Right cardiac atrium (tissue), 5 donors: ENCODE measurements at regions not wholly inside any gene's neighbourhood (a gene's known extent, or its start where the extent isn't known, plus 50 kb on each side); places are given as distances from the start of the nearest gene placed in this dataset.

Source experiments
- ATAC-seq, 2 donors: fragments of 200-7000 bp; cut with Tn5 transposase; one replicate each; pipeline versions ENCODE4 v1.8.0 to v1.9.1; 2020; ENCODE audit warnings: moderate library complexity in 2 of 2, mild to moderate bottlenecking in 1 of 2
- DNase-seq, 3 donors: peaks; one replicate each; pipeline ENCODE4 v3.0.0-alpha.2; 2020
- H3K27ac ChIP-seq: one replicate; pipeline ENCODE4 v1.5.1; 2013; ENCODE audit warnings: mild to moderate bottlenecking, low read length, control low read depth, moderate library complexity
- H3K27me3 ChIP-seq: one replicate; pipeline ENCODE4 v1.6.1; 2013; ENCODE audit not compliant: control insufficient read depth, insufficient read depth
- H3K4me1 ChIP-seq: one replicate; pipeline ENCODE4 v1.6.1; 2013; ENCODE audit warnings: low read length; ENCODE audit not compliant: control insufficient read depth, insufficient read depth
- H3K4me3 ChIP-seq: one replicate; pipeline ENCODE4 v1.5.1; 2013; ENCODE audit warnings: low read length, control low read depth
- H3K9me3 ChIP-seq: one replicate; pipeline ENCODE4 v1.6.1; 2013; ENCODE audit warnings: low read length; ENCODE audit not compliant: control insufficient read depth
- WGBS: extraction: QIAGEN DNeasy Blood & Tissue Kit; methylation state at CpG from one replicate; pipeline ENCODE4 v1.1.7; 2013; 5-methylcytosine and 5-hydroxymethylcytosine counted together
- intact Hi-C, 4 donors: fragments of 100-400 bp; cut with DNase I; formaldehyde crosslinking; loops; one replicate each; pipeline versions ENCODE4 v1.11.0 to v1.14.0; 2022 to 2023
- donor health status: healthy with polysubstance abuse.
- donor health status: DM: no; HTN: yes; CAD: no.
- donor health status: DM: no; HTN: no; CAD: no.
- donor health status: DM: no; HTN: yes; CAD: no; lungs with severe emphysema.
- donor health status: DM: yes; HTN: yes; CAD: no.

DNA sequence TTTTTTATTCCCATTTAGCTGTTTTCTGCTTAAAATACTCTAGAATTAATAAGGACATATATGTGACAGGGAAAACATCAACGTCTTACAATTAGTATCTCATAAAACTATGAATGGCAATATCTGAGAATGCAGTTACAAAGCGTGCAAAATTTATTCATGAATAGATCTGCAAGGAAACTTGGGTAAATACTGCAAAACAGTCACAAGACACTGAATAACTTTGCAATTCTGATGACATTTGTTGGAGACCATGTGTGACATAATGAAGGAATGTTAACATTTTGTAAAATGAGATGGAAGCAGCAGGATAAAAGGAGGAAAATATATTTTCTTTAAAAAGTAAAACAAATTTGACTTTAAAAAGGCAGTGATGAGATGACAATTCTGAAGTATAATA lies 480.9 kb upstream of the SEMA6A start:
- no peak for ATAC-seq
- no peaks in the 10 kb centered on the region for H3K4me1 ChIP-seq
- no peaks in the 10 kb centered on the region for H3K27me3 ChIP-seq
- no peak overlapping the region for H3K27ac ChIP-seq
- 83% methylated on average over 2 of the region's 2 CpGs for WGBS
- no peak for DNase-seq
- H3K4me3 ChIP-seq: no peak overlapping the region
- no peaks in the 10 kb centered on the region for H3K9me3 ChIP-seq
- intact Hi-C loops: no loop called here

DNA sequence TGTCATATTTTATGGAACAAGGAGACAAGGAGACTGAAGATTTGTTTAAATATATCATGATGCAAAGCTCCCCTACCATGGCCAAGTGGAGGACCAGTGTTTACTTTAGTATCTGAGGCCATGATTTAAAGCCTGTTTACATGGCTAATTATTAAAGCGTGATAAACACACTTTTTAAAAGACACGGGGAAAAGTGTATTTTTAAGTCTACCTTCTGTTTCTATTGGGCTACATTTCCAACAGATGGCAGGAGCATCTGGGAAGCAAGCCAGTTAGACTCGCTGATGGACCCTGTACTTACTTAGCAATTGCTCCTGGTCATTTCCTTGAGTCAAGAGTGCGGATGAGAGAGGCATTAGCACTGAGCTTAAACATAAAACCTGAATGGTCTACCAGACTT lies 480.3 kb upstream of the SEMA6A start:
- H3K4me3 ChIP-seq: no peak overlapping the region
- no peak overlapping the region for H3K27ac ChIP-seq
- ATAC-seq (no peak), DNase-seq (no peak)
- 72% methylated on average over 4 of the region's 4 CpGs for WGBS
- intact Hi-C loops: no loop called here
- no peaks in the 10 kb centered on the region for H3K27me3 ChIP-seq
- no peaks in the 10 kb centered on the region for H3K9me3 ChIP-seq
- no peaks in the 10 kb centered on the region for H3K4me1 ChIP-seq

DNA sequence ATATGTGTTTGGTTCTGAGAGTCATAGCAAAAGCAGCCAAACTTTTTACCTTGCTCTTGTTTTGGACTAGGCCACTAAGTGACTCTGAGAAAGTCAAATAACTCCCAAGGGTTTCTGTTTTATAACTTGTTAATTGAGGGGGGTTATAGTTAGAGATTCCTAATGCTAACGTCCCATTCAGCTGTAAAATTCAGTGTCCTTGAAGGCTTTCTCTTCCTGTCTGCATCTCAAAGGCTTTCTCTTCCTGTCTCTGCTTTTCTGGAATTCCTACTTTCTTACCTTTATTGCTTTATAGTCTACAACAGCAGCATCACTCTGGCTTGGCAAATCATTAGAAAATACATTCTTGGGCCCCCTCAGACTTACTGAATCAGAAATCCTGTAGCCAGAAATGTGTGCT lies 479.5 kb upstream of the SEMA6A start:
- ATAC-seq: no peak

DNA sequence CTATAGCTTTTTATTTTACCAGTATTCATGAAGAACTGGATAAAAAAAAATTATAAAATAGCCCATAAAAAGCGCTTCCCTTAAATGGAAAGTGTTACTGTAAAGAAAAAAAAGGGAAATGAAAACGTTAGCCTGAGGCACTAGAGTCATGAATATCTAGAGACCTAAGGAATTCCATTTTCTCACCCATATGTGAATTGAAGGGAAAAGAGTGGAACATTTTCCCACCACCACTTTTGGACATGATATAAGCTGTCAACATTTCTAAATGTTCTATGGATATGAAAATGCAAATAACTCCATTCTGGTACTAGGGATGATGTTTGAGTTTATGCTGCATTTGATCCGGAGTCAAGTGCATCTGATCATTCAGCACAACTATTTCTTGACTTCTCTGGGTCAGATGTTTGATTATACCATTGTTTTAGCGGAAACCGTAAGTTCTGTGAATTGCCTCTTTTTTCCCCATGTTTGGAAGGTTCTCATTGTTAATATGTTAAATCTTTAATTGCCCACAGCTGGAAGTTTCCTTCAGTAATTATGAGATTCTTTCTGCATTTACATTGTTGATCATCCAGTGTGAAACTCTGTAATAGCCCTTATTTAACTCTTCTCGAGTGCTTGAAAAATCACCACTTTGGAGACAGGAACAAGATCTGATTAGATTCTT lies 467.4 kb upstream of the SEMA6A start:
- H3K4me3 ChIP-seq: no peak overlapping the region

More for the DNA sequence above, 479.5 kb upstream of the SEMA6A start:
- H3K27ac ChIP-seq: no peak overlapping the region
- no peak overlapping the region for H3K4me3 ChIP-seq
- 43% methylated on average over 1 of the region's 1 CpG for WGBS
- intact Hi-C loops: no loop called here
- no peak for DNase-seq
- no peaks in the 10 kb centered on the region for H3K9me3 ChIP-seq
- H3K27me3 ChIP-seq: no peaks in the 10 kb centered on the region
- H3K4me1 ChIP-seq: no peaks in the 10 kb centered on the region

DNA sequence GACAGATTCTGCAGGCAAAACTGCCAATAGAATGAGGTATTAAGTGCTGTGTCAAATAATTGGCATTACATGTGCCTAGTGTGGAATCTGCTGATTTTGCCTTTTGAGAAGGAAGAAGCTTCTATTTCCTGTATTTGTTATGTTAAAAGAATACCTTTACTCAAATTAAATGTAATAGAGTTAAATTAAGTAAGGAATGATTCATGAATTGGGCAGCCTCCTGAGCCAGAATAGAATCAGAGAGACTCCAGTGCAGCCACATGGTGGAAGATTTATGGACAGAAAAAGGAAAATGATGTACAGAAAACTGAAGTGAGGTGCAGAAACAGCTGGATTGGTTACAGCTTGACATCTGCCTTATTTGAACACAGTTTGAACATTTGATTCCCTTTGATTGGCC lies 464.4 kb upstream of the SEMA6A start:
- Histone ChIP-seq H3K4me1 (no peaks in the 10 kb centered on the region), H3K9me3 (no peaks in the 10 kb centered on the region), H3K27me3 (no peaks in the 10 kb centered on the region), H3K4me3 (no peak overlapping the region), H3K27ac (no peak overlapping the region)
- DNase-seq (no peak), ATAC-seq (no peak)
- intact Hi-C loops: no loop called here

More for the DNA sequence above, 467.4 kb upstream of the SEMA6A start:
- no peak overlapping the region for H3K27ac ChIP-seq
- WGBS: 69% methylated on average over 6 of the region's 6 CpGs
- no peaks in the 10 kb centered on the region for H3K27me3 ChIP-seq
- DNase-seq: no peak
- intact Hi-C loops: no loop called here
- H3K9me3 ChIP-seq: no peaks in the 10 kb centered on the region
- H3K4me1 ChIP-seq: no peaks in the 10 kb centered on the region
- no peak for ATAC-seq

DNA sequence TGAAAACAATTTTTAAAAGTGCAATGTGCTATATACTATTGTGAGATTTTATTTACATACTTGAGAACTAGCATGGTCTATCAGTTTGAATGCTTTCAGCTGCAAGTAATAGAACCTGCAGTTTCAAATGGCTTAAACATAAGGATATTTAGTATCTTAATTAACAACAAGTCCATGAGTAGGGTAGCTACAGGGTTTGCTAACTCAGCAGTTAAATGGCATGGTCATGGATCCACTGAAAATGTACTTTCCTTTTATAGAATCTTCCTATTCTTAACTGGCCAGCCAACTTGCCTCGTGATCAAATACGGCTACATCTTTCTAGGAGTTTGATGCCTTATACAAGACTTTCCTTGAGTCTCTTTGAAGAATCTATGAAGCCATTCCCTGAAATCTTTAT lies 452.8 kb upstream of the SEMA6A start:
- H3K9me3 ChIP-seq: no peaks in the 10 kb centered on the region
- DNase-seq (no peak), ATAC-seq (no peak)
- intact Hi-C loops: no loop called here
- H3K4me3 ChIP-seq: no peak overlapping the region
- 95% methylated on average over 2 of the region's 2 CpGs for WGBS
- no peaks in the 10 kb centered on the region for H3K27me3 ChIP-seq
- no peak overlapping the region for H3K27ac ChIP-seq
- no peaks in the 10 kb centered on the region for H3K4me1 ChIP-seq

DNA sequence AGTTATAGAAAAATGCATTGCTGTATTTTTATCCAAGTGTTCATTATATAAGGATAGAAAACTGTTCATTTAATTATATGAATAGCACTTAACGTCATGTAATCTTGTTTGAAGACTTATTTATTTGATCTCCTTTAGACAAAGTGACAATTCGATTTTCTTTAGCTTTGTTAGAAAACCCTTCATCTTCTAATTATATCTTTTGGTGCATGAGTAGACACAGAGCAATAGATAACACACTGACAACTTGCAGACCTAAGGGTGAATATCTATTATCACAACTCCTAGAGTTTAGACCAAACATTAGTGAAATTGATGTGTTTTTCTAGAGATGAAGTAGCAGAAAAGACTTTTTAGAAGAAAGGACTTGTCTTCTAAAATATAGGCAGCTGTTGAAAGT lies 446.4 kb upstream of the SEMA6A start:
- no peak for ATAC-seq
- DNase-seq: no peak
- Histone ChIP-seq H3K4me1 (no peaks in the 10 kb centered on the region), H3K27ac (no peak overlapping the region), H3K9me3 (no peaks in the 10 kb centered on the region), H3K27me3 (no peaks in the 10 kb centered on the region), H3K4me3 (no peak overlapping the region)
- WGBS: 52% methylated on average over 2 of the region's 2 CpGs
- intact Hi-C loops: no loop called here

DNA sequence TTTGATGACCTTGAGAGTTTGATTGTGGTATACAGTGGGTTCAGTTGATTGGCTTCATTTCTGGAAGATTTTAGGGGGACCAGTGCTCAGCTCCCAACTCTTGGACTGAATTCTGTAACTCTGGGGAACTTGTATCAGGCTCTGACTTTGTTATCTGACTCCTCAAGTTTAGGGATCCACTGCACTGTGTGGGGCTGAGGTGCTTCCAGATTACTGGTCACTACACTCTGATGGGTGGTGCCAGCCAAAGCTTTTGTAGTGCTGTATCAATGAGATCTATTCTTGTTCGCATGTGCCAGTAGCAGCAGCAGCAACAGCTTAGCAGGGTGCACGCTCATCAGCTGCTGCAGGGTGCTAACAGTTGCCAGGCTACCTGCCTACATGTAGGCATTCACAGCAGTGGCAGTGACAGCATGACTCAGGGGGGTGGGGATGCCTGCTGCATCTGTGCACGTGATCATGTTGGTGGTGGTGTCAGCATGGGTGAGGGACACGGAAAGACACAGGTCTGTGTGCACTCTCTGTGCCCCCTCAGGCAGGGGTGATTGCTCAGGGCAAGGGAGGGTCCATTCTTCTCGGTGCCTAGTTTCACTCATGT lies 438.8 kb upstream of the SEMA6A start:
- WGBS: 74% methylated on average over 5 of the region's 5 CpGs
- Histone ChIP-seq H3K4me3 (no peak overlapping the region), H3K27me3 (no peaks in the 10 kb centered on the region), H3K4me1 (no peaks in the 10 kb centered on the region), H3K9me3 (no peaks in the 10 kb centered on the region), H3K27ac (no peak overlapping the region)
- ATAC-seq (no peak), DNase-seq (no peak)
- intact Hi-C loops: no loop called here

DNA sequence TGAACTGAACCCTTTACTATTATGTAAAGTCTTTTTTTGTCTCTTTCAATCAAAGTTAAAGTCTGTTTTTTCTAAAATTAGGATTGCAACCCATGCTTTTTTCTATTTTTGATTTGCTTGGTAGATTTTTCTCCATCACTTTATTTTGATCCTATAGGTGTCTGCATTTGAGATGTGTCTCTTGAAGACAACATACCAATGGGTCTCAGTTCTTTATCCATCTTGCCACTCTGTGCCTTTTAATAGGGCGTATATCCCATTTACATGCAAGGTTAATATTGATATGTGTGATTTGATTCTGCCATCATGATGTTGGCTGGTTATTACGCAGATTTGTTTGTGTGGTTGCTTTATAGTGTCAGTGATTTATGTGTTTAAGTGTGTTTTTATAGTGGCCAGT lies 436.0 kb upstream of the SEMA6A start:
- 95% methylated on average over 2 of the region's 2 CpGs for WGBS
- Histone ChIP-seq H3K4me1 (no peaks in the 10 kb centered on the region), H3K9me3 (no peaks in the 10 kb centered on the region), H3K27ac (no peak overlapping the region), H3K27me3 (no peaks in the 10 kb centered on the region), H3K4me3 (no peak overlapping the region)
- intact Hi-C loops: no loop called here
- ATAC-seq: no peak
- DNase-seq: no peak

DNA sequence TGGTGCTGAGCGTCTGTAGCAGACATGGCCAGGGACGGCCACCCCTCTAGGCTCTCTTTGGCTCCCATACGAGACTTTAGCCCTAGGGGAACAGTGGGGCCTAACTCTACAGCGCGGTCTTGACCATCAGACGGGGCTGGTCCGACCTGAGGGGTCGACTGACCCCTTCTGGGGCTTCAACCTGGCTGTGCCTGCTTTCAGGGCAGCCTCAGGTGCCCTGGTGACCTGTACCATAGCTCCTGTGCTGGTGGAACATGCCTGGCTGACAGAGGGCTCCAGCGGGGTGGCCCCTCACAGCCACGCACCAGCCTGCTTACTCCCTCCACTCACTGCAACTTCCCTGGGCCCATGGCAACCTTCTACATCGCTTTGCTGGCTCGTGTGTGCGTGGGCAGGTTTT lies 423.4 kb upstream of the SEMA6A start:
- no peaks in the 10 kb centered on the region for H3K27me3 ChIP-seq
- DNase-seq (no peak), ATAC-seq (no peak)
- WGBS: 90% methylated on average over 13 of the region's 13 CpGs
- no peak overlapping the region for H3K4me3 ChIP-seq
- H3K9me3 ChIP-seq: no peaks in the 10 kb centered on the region
- no peaks in the 10 kb centered on the region for H3K4me1 ChIP-seq
- intact Hi-C loops: no loop called here
- H3K27ac ChIP-seq: no peak overlapping the region

DNA sequence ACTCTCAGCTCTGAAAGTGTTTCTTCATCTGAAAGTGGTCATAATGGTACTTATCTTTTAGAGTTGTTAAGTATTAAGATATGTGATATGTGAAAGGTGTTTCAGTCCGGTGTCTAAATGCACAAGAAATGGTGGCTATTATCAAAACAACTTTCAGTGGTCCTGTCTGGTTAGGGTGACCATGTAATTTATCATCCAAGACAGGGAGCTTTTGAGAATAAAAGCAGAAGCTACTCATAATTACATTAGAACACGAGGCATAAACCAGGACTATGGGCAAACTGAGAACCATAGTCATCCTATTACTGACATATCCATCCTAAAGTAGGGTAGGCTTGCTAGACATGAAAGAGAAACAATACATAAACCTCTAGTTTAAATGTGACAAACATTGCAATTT lies 418.1 kb upstream of the SEMA6A start:
- no peak for ATAC-seq
- no peaks in the 10 kb centered on the region for H3K9me3 ChIP-seq
- DNase-seq: no peak
- intact Hi-C loops: no loop called here
- no peaks in the 10 kb centered on the region for H3K27me3 ChIP-seq
- WGBS: 72% methylated on average over 2 of the region's 2 CpGs
- no peak overlapping the region for H3K4me3 ChIP-seq
- no peaks in the 10 kb centered on the region for H3K4me1 ChIP-seq
- no peak overlapping the region for H3K27ac ChIP-seq

DNA sequence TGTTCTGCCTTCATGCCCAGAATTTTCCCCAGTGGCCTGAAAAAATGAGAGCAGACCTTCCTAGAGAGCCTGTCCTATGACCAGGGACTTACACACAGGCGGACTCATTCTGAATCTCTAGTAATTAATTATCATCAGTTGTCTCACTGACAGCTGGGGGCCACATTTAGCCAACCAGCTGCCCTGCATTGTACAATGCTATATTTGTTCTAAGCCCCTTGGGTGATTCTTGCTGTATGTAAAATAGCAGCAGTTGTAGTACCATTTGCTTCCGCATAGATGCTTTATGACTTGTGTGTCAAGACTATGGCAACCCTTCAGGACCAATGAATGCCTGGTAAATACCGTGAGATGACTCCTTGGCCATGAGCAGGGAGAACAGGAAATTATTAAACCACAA lies 415.4 kb upstream of the SEMA6A start:
- DNase-seq (no peak), ATAC-seq (no peak)
- Histone ChIP-seq H3K27me3 (no peaks in the 10 kb centered on the region), H3K9me3 (no peaks in the 10 kb centered on the region), H3K4me3 (no peak overlapping the region), H3K27ac (no peak overlapping the region), H3K4me1 (no peaks in the 10 kb centered on the region)
- WGBS: 80% methylated on average over 3 of the region's 3 CpGs
- intact Hi-C loops: no loop called here
